GM18873 (cell line): ENCODE measurements at regions not wholly inside any gene's neighbourhood (a gene's known extent, or its start where the extent isn't known, plus 50 kb on each side); places are given as distances from the start of the nearest gene placed in this dataset.

Source experiments
- ATAC-seq: cut with Tn5 transposase; IDR thresholded peaks from one replicate; pipeline ENCODE4 v1.9.1; 2021; ENCODE audit warnings: mild to moderate bottlenecking, moderate library complexity, moderate number of reproducible peaks; ENCODE audit not compliant: unreplicated experiment, low FRiP score

GRCh38 chr3:117150628-117151027 lies 441.0 kb downstream of the TUSC7 start:
- ATAC-seq = no peak

GRCh38 chr3:117160176-117160575 lies 450.6 kb downstream of the TUSC7 start:
- ATAC-seq = no peak

GRCh38 chr3:117161816-117162215 lies 452.2 kb downstream of the TUSC7 start:
- ATAC-seq = no peak

GRCh38 chr3:117165176-117165575 lies 455.6 kb downstream of the TUSC7 start:
- no peak for ATAC-seq

- ATAC-seq = no peak
Measured at GRCh38 chr3:117165601-117166051, 456.0 kb downstream of the TUSC7 start.

- ATAC-seq = no peak
Measured at GRCh38 chr3:117168896-117169295, 459.3 kb downstream of the TUSC7 start.

- no peak for ATAC-seq
Measured at GRCh38 chr3:117170094-117170493, 460.5 kb downstream of the TUSC7 start.

GRCh38 chr3:117171124-117171523 lies 461.5 kb downstream of the TUSC7 start:
- no peak for ATAC-seq

- ATAC-seq = no peak
Measured at GRCh38 chr3:117172426-117172825, 462.8 kb downstream of the TUSC7 start.

GRCh38 chr3:117181222-117181621 lies 471.6 kb downstream of the TUSC7 start:
- ATAC-seq = no peak

GRCh38 chr3:117184574-117184973 lies 475.0 kb downstream of the TUSC7 start:
- ATAC-seq = no peak

- no peak for ATAC-seq
Measured at GRCh38 chr3:117191245-117191644, 481.7 kb downstream of the TUSC7 start.

- ATAC-seq = no peak
Measured at GRCh38 chr3:117192888-117193287, 483.3 kb downstream of the TUSC7 start.

- no peak for ATAC-seq
Measured at GRCh38 chr3:117193390-117193789, 483.8 kb downstream of the TUSC7 start.

- ATAC-seq = no peak
Measured at GRCh38 chr3:117195034-117195433, 485.5 kb downstream of the TUSC7 start.

- no peak for ATAC-seq
Measured at GRCh38 chr3:117200962-117201361, 491.4 kb downstream of the TUSC7 start.

- ATAC-seq = no peak
Measured at GRCh38 chr3:117201901-117202774, 492.6 kb downstream of the TUSC7 start.

GRCh38 chr3:117217355-117217754 lies 507.8 kb downstream of the TUSC7 start:
- no peak for ATAC-seq

GRCh38 chr3:117217760-117218316 lies 508.3 kb downstream of the TUSC7 start:
- ATAC-seq = no peak

GRCh38 chr3:117218641-117219048 lies 509.1 kb downstream of the TUSC7 start:
- no peak for ATAC-seq

GRCh38 chr3:117219296-117219695 lies 509.7 kb downstream of the TUSC7 start:
- no peak for ATAC-seq

GRCh38 chr3:117226932-117227331 lies 517.4 kb downstream of the TUSC7 start:
- ATAC-seq = no peak
